GM12865 (cell line): ENCODE measurements at regions not wholly inside any gene's neighbourhood (a gene's known extent, or its start where the extent isn't known, plus 50 kb on each side); places are given as distances from the start of the nearest gene placed in this dataset.

ENCODE experiments used
- DNase-seq: peaks from one replicate; pipeline ENCODE4 v3.0.0; 2010; ENCODE audit warnings: low read depth
- H3K4me3 ChIP-seq: 2 replicates; pipeline ENCODE4 v1.5.1; 2011; ENCODE audit warnings: mild to moderate bottlenecking, low read depth, low read length, control low read depth
- CTCF ChIP-seq: IDR thresholded peaks from 2 replicates; pipeline ENCODE4 v1.5.1; 2011; ENCODE audit warnings: low read length, control low read depth, low read depth, inconsistent platforms; ENCODE audit not compliant: insufficient read depth; ENCODE audit errors: missing control alignments

- no peak for DNase-seq
- no peak overlapping the region for H3K4me3 ChIP-seq
- no peak for TF ChIP-seq CTCF
Observed at GRCh38 chr10:90354914-90355313, 502.9 kb downstream of the HTR7 start.

- H3K4me3 ChIP-seq = no peak overlapping the region
- no peak for DNase-seq
- TF ChIP-seq CTCF = no peak
Observed at GRCh38 chr10:90363799-90364483, 493.9 kb downstream of the HTR7 start.

- TF ChIP-seq CTCF = no peak
- H3K4me3 ChIP-seq = no peak overlapping the region
- DNase-seq = peak; percentile 5
Observed at GRCh38 chr10:90372451-90372850, 485.4 kb downstream of the HTR7 start.

GRCh38 chr10:90373911-90374310, 483.9 kb downstream of the HTR7 start:
- no peak overlapping the region for H3K4me3 ChIP-seq
- no peak for DNase-seq
- no peak for TF ChIP-seq CTCF

GRCh38 chr10:90378524-90379076, 479.2 kb downstream of the HTR7 start:
- no peak overlapping the region for H3K4me3 ChIP-seq
- DNase-seq = no peak
- TF ChIP-seq CTCF = no peak

GRCh38 chr10:90381468-90381867, 476.4 kb downstream of the HTR7 start:
- no peak for DNase-seq

More at GRCh38 chr10:90381468-90381867, 476.4 kb downstream of the HTR7 start:
- no peak for TF ChIP-seq CTCF
- H3K4me3 ChIP-seq = no peak overlapping the region
